A673 (cell line): ENCODE measurements at regions not wholly inside any gene's neighbourhood (a gene's known extent, or its start where the extent isn't known, plus 50 kb on each side); places are given as distances from the start of the nearest gene placed in this dataset.

Source experiments
- EZH2 ChIP-seq: fragments of 200-600 bp; sonication (generic); IDR thresholded peaks from 2 replicates; pipeline ENCODE4 v1.6.1; 2017; ENCODE audit warnings: borderline replicate concordance, low read depth, mild to moderate bottlenecking, mixed read lengths, antibody characterized with exemption, low read length; ENCODE audit not compliant: poor library complexity, severe bottlenecking
- TF ChIP-seq, protein P1 (sequence below): fragments of 300-800, 200-600 bp; sonication (generic); conservative IDR thresholded peaks from 2 replicates; pipeline ENCODE4 v1.5.1; 2017; ENCODE audit warnings: low read depth, mild to moderate bottlenecking, antibody characterized with exemption, low read length, moderate library complexity, mixed read lengths

DNA sequence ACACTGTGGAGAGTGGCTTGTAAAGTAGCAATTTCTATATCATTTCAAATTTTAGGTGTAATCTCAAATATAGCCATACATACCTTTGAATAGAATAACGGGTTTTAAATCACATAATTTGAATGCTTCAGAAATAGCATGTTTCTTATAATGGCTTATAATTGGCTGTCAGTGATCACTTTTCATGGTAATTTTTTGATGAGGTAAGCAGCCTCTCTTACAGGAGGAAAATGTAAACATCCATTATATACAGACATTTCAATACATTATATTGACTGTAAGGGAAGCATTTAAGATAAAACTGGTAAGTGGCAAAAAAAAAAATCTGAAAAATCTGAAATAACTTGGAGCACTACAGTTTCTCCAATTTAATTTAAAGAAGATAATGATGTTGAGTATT lies 67.8 kb upstream of the PHACTR2 start:
- TF ChIP-seq, protein P1, sequence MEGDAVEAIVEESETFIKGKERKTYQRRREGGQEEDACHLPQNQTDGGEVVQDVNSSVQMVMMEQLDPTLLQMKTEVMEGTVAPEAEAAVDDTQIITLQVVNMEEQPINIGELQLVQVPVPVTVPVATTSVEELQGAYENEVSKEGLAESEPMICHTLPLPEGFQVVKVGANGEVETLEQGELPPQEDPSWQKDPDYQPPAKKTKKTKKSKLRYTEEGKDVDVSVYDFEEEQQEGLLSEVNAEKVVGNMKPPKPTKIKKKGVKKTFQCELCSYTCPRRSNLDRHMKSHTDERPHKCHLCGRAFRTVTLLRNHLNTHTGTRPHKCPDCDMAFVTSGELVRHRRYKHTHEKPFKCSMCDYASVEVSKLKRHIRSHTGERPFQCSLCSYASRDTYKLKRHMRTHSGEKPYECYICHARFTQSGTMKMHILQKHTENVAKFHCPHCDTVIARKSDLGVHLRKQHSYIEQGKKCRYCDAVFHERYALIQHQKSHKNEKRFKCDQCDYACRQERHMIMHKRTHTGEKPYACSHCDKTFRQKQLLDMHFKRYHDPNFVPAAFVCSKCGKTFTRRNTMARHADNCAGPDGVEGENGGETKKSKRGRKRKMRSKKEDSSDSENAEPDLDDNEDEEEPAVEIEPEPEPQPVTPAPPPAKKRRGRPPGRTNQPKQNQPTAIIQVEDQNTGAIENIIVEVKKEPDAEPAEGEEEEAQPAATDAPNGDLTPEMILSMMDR = no peak
- TF ChIP-seq EZH2 = no peak
